HG03565 (cell line): ENCODE measurements at regions not wholly inside any gene's neighbourhood (a gene's known extent, or its start where the extent isn't known, plus 50 kb on each side); places are given as distances from the start of the nearest gene placed in this dataset.

Source experiments
- ATAC-seq: cut with Tn5 transposase; IDR thresholded peaks from one replicate; pipeline ENCODE4 v1.9.1; 2021; ENCODE audit warnings: mild to moderate bottlenecking, moderate library complexity; ENCODE audit not compliant: unreplicated experiment

- no peak for ATAC-seq
These were observed 199.2 kb downstream of the ACTL7B start for GRCh38 chr9:108656566-108656965.

DNA sequence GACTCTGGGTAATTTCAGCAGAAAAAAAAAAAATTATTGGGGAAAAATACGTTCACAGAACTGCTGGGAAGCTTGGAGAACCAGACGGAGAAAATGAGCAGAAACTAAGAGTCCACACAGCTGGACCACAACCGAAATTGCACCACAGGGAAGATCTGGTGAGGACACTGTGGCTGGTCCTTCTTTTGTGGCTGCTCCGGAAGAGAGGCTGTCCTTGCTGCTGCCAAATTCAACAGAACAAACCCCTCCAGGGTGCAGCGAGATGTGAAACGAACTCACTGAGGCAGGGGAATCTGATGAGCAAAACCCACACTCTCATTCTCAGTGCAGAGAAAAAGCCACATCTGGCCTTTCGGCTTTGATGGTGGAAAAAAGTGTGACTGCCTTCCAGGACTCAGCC, 200.0 kb downstream of the ACTL7B start:
- no peak for ATAC-seq

DNA sequence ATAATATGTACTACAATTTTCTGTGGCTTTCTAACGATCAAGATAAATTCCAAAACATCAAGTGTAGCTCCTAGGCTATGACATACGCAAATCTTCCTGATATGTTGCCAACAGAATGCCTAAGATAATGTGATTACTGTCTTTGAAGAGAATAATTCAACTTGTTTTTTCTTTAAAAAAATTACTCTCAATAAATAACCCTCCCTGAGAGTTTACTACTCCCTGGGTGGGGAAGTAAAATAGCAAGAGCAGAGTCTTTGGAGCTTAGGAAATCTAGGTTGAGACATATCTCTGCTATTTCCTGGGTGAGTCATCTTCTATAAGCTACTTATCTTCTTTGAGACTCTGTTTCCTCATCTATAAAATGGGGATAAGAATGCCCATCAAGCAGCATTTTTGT, 201.2 kb downstream of the ACTL7B start:
- ATAC-seq, result no peak

- no peak for ATAC-seq
These were observed 202.9 kb downstream of the ACTL7B start for GRCh38 chr9:108652851-108653250.

DNA sequence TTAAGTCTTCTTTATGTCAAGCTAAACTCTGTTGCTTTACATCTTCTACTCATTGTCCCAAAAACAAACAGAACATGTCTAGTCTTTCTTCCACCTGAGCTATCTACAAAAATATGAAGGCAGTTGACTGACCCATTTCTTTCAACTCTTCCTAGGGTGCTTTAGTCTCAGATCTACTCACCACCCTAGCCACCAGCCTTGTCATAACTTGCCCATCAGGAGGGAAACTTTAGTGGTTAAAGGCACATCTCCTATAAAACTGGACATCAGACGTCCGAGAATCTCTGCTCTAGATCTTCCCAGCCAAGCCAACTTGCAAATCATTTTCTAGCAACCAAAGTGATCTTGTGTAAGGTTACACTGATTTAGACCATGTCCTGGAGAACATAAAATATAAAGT, 205.0 kb downstream of the ACTL7B start:
- ATAC-seq, result no peak

- no peak for ATAC-seq
These were observed 210.3 kb downstream of the ACTL7B start for GRCh38 chr9:108645520-108645919.

GRCh38 chr9:108643731-108644510, 211.9 kb downstream of the ACTL7B start:
- ATAC-seq, result no peak

DNA sequence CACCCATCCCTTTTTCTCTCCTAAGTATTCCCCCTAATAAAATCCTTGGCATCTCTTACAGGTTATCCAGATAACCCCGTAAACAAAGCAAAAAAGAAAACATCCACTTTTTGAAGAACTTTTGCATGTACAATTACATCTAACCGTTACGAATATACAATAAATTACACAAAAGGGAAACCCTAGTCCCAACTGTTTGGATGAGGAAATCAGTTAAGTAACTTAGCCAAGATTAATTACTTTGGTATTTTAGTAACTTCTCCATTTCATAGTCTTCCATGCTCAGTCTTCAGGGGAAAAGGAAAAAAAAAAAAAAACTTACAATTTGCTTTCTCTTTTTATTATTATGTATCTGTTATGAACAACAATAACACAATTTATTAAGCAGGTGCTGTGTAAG, 212.9 kb downstream of the ACTL7B start:
- ATAC-seq, result no peak

DNA sequence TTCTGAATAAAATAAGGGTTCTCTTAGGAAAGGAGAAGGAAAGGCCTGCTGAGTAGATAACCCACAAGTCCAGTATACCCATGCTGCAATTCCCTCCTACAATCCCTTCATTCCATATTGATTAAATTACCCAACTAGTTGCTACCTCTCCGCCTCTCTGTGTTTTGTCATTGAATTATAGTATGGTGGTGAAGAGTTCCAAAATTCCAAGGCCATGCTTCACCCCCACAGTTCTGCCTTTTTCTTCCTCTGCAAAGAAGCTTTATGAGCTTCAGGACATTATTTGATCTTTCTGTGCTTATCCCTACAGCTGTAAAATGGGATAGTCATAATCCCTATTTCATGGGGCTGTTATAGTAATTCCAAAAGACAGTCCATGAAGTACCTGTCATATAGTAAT, 215.6 kb downstream of the ACTL7B start:
- ATAC-seq, result no peak

DNA sequence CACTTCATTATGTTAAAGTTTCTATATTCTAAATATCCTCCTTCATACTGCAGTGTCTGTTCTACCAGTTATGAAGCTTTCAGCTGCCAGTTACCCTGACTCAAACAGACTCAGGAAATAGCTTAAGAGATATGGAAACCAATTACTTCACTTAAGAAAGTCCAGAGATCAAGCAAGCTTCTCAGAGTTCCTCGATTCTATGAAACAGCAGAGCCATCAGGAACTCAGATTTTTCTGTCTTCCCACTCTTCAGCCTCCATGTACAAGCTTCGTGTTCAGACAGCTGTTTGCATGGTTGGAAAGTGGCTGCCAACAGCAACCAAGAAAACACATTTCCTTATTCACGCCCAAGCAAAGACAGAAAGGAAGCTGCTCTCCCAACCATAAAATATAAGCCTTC, 216.1 kb downstream of the ACTL7B start:
- no peak for ATAC-seq

DNA sequence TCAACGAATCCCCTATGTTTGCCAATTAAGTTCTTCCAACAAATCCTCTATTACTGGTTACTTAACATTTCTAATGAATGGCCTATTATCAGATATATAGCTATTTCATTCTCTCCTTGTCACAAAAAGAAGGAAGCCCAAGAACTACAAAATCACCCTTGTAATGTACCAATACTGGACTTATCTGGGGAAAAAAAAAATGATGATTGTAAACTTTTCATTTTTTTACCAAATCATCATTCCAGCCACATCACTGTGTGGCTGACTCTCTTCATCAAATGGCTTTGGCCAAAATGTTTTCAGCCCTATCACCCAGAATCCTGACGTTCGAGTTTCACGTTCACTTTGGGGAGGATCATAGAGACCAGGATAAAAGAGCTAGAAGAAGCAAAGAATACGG, 216.7 kb downstream of the ACTL7B start:
- no peak for ATAC-seq

DNA sequence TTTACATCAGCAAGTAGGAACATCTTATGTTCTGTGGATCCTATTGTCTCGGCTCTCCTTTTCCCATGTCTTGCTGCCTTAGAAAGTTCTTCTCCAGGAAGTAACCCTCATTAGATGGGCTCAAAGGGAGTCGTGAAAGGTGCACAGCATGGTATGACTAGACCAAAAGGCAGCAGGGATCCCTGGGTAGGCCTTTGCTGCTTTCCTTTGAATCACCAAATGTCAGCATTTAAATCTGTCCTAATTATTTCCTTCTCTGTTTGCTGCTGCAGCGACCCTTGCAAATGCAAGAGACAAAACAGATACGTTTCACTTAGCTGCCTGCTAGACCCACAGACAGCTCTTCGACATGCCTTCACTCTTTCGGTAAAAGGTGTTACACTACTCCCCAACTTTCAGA, 218.4 kb downstream of the ACTL7B start:
- ATAC-seq, result no peak

- no peak for ATAC-seq
These were observed 219.8 kb downstream of the ACTL7B start for GRCh38 chr9:108636013-108636412.

GRCh38 chr9:108634672-108635462, 220.9 kb downstream of the ACTL7B start:
- no peak for ATAC-seq

GRCh38 chr9:108634204-108634603, 221.6 kb downstream of the ACTL7B start:
- no peak for ATAC-seq

GRCh38 chr9:108631496-108632285, 224.1 kb downstream of the ACTL7B start:
- ATAC-seq, result no peak

DNA sequence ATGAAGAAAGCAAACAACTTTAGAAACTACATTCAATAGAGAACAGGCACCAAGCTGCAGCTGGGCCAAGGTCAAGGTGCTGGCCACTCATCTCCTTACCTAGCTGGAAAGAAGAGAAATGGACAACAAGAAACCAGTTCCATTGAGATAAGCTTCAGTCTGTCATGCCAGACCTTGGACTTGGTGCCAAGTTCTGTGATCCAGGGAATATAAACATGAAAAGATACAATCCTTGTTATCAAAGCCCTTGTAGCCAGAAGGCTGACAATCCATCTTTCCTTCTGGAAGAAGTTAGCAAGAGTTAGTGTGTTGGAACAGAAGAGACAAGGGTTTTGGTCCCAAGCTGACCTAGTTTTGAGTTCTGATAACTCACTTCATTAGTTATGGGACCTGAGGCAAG, 227.5 kb downstream of the ACTL7B start:
- ATAC-seq, result no peak

DNA sequence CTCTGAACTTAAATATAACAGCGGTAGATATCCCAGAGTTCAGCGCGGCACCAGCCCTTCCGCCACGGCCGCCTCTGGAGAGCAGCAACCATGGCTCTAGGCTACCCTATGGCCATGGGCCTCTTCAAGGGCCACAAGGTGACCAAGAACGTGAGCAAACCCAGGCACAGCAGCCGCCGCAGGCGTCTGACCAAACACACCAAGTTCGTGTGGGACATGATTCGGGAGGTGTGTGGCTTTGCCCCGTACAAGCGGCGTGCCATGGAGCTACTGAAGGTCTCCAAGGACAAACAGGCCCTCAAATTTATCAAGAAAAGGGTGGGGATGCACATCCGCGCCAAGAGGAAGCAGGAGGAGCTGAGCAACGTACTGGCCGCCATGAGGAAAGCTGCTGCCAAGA, 229.0 kb downstream of the ACTL7B start:
- ATAC-seq, result no peak

DNA sequence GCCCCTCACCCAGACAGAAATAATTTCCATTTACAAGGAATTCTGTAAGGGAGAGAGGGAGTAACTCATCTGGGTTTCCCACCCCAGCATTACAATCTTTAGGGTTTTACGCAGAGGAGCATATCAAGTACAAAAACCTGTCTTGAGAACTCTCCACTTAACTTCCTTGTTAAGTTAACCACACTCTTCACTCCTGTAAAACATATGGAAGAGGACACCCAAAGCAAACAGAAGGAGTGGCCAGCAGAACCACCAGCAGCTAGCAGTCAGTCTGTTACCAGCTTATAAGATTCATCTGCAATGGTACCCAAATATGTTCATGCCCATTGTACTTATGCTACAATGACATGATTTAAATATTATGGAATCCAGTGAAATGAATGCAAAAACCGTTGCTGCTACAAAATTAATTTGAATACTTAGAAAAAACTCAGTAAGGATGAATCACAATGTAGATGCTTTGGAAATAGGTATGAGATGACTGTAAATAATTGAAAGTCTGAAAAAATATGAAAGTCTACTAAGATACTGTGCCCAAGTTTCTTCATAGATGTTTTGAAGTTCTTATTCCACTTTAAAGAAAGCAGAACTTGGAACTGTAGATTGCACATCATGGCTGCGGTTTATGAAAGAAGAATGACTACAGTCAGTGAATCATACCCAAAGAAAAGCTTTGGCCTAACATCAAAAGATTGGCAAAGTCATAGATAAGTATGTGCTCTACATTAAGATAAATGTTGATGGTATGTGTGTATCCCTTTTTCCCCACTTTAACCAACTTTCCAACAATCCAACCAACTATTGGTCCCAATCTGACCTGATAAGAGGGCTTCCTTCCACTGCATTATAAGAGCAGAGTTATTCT, 233.6 kb downstream of the ACTL7B start:
- no peak for ATAC-seq

DNA sequence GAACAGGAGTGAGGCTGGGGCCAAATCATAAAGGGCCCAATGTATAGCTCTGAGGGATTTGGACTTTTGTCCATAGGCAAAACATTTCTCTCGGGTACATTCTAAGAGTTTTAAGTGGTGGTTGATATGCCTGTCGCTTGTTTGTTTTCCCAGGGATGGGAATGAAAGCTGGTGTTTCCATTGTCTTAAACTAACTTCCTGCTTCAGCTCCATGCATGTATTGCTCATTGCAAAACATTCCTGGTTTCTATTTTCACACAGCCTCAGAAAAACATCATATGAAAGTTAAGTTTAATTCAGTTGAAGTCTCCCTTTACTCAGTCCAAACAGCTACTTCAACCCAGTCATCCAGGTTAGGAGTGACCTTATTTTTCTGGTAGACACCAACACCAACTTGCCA, 235.0 kb downstream of the ACTL7B start:
- no peak for ATAC-seq
